ENCODE measurements at regions not wholly inside any gene's neighbourhood (a gene's known extent, or its start where the extent isn't known, plus 50 kb on each side); places are given as distances from the start of the nearest gene placed in this dataset.

GRCh38 chr2:51170273-51170672, 138.3 kb upstream of the NRXN1 start:
- no peak for DNase-seq
- no peak for TF ChIP-seq CTCF (conservative IDR thresholded peaks at IDR 0.05)
- no peaks in the 10 kb centered on the region for H3K36me3 ChIP-seq (ENCODE audit: control insufficient read depth, insufficient read depth, low read length)
- Mint-ChIP-seq H3K9me3 (no peaks in the 10 kb centered on the region), H3K36me3 (ENCODE audit: low read depth) (no peaks in the 10 kb centered on the region), H3K27ac (no peak overlapping the region), H3K27me3 (ENCODE audit: insufficient read depth) (no peaks in the 10 kb centered on the region), H3K4me1 (peaks cover 7% of the 10 kb centered on the region), H3K4me3 (no peak overlapping the region)
- H3K27me3 ChIP-seq (ENCODE audit: control insufficient read depth, insufficient read depth, low read length, poor library complexity, severe bottlenecking) = no peaks in the 10 kb centered on the region
- H3K9ac ChIP-seq (ENCODE audit: extremely low read depth, low read length, poor library complexity, severe bottlenecking) = no peak overlapping the region
- H3K4me3 ChIP-seq (ENCODE audit: low read length) = no peak overlapping the region
- no peak overlapping the region for H3K27ac ChIP-seq (ENCODE audit: low read depth, low read length)
- no peaks in the 10 kb centered on the region for H3K9me3 ChIP-seq (ENCODE audit: control insufficient read depth, low read length)
- H3K4me1 ChIP-seq (ENCODE audit: control insufficient read depth, insufficient read depth, low read length) = no peaks in the 10 kb centered on the region

- DNase-seq = peak; percentile 59
- Mint-ChIP-seq H3K27ac (peak overlapping the region; percentile 45), H3K27me3 (ENCODE audit: insufficient read depth) (no peaks in the 10 kb centered on the region), H3K9me3 (no peaks in the 10 kb centered on the region), H3K4me1 (peaks cover 8% of the 10 kb centered on the region), H3K4me3 (no peak overlapping the region), H3K36me3 (ENCODE audit: low read depth) (no peaks in the 10 kb centered on the region)
- Histone ChIP-seq H3K27me3 (ENCODE audit: control insufficient read depth, insufficient read depth, low read length, poor library complexity, severe bottlenecking) (no peaks in the 10 kb centered on the region), H3K9me3 (ENCODE audit: control insufficient read depth, low read length) (no peaks in the 10 kb centered on the region), H3K4me3 (ENCODE audit: low read length) (no peak overlapping the region), H3K4me1 (ENCODE audit: control insufficient read depth, insufficient read depth, low read length) (no peaks in the 10 kb centered on the region), H3K9ac (ENCODE audit: extremely low read depth, low read length, poor library complexity, severe bottlenecking) (no peak overlapping the region), H3K36me3 (ENCODE audit: control insufficient read depth, insufficient read depth, low read length) (no peaks in the 10 kb centered on the region), H3K27ac (ENCODE audit: low read depth, low read length) (no peak overlapping the region)
- no peak for TF ChIP-seq CTCF (conservative IDR thresholded peaks at IDR 0.05)
- 69 to 84% methylated on average over 4 to 6 of the region's 6 CpGs for WGBS, 2 experiments (ENCODE audit: insufficient coverage in 1 of 2, insufficient read length in 1 of 2)
Observed at GRCh38 chr2:51165534-51166260, 133.8 kb upstream of the NRXN1 start.

GRCh38 chr2:51158251-51158650, 126.3 kb upstream of the NRXN1 start:
- WGBS, 2 experiments (ENCODE audit: insufficient coverage in 1 of 2, insufficient read length in 1 of 2) = 100% methylated on average over 1 of the region's 1 CpG; no CpG with 5 or more reads in 1 of the 2 experiments
- Histone ChIP-seq H3K27ac (ENCODE audit: low read depth, low read length) (no peak overlapping the region), H3K27me3 (ENCODE audit: control insufficient read depth, insufficient read depth, low read length, poor library complexity, severe bottlenecking) (no peaks in the 10 kb centered on the region), H3K9me3 (ENCODE audit: control insufficient read depth, low read length) (no peaks in the 10 kb centered on the region), H3K9ac (ENCODE audit: extremely low read depth, low read length, poor library complexity, severe bottlenecking) (no peak overlapping the region), H3K36me3 (ENCODE audit: control insufficient read depth, insufficient read depth, low read length) (no peaks in the 10 kb centered on the region), H3K4me3 (ENCODE audit: low read length) (no peak overlapping the region), H3K4me1 (ENCODE audit: control insufficient read depth, insufficient read depth, low read length) (no peaks in the 10 kb centered on the region)
- no peaks in the 10 kb centered on the region for H3K27me3 Mint-ChIP-seq (ENCODE audit: insufficient read depth)
- no peaks in the 10 kb centered on the region for H3K9me3 Mint-ChIP-seq
- DNase-seq = no peak
- no peak overlapping the region for H3K4me3 Mint-ChIP-seq
- no peak for TF ChIP-seq CTCF (conservative IDR thresholded peaks at IDR 0.05)
- H3K4me1 Mint-ChIP-seq = no peaks in the 10 kb centered on the region
- no peaks in the 10 kb centered on the region for H3K36me3 Mint-ChIP-seq (ENCODE audit: low read depth)
- no peak overlapping the region for H3K27ac Mint-ChIP-seq
